A204.1 (cell line): ENCODE measurements at regions not wholly inside any gene's neighbourhood (a gene's known extent, or its start where the extent isn't known, plus 50 kb on each side); places are given as distances from the start of the nearest gene placed in this dataset.
"Not testable (repeated sequence)": the region's sequence is repeated elsewhere in the genome, so short reads cannot be mapped to it uniquely, and the experiment has no call there.

Experiments
- FAIRE-seq: peaks from 2 replicates; lab custom pipeline; 2012; peaks lifted over from hg19 to GRCh38; lab: Jason Lieb, UNC

GRCh38 chrX:37509349-37509748 is 62.1 kb upstream of the LANCL3 start:
- peak; percentile 19 for FAIRE-seq

GRCh38 chrX:37516512-37516911 is 54.9 kb upstream of the LANCL3 start:
- FAIRE-seq = not testable (repeated sequence)

- FAIRE-seq = not testable (repeated sequence)
These were observed 52.2 kb upstream of the LANCL3 start for GRCh38 chrX:37519261-37519660.

- FAIRE-seq = not testable (repeated sequence)
These were observed 50.5 kb upstream of the LANCL3 start for GRCh38 chrX:37520860-37521450.
